ENCODE measurements at regions not wholly inside any gene's neighbourhood (a gene's known extent, or its start where the extent isn't known, plus 50 kb on each side); places are given as distances from the start of the nearest gene placed in this dataset.
"Not testable (repeated sequence)": the region's sequence is repeated elsewhere in the genome, so short reads cannot be mapped to it uniquely, and the experiment has no call there.

DNA sequence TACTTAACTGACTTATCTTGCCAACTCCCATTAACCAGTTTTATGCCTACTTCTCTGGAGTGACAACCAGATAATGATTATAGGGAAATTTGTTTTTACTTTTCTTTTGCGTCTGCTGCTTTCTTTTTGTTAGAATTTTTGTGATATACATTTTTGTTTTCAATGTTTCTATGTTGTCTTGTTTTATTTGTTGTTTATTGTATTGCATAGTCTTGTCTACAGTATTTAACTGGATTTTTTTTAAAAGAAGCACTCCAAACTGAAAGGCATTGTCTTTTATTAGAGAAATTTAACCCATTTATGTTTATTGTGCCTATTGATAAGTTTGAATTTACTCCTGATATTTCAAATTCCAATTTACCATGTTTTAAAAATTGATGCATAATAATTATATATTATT is 264.9 kb downstream of the NPIPA7 start:
- no CpG with 5 or more reads among the region's 1 CpG for WGBS, 2 experiments (ENCODE audit: extremely low coverage in 2 of 2, insufficient read length in 1 of 2)
- dilution Hi-C loops (cut with HindIII; ENCODE audit: low sequenced_read_pairs, unreplicated experiment); H4K5ac ChIP-seq (ENCODE audit: low read depth, low read length); H2BK120ac ChIP-seq (ENCODE audit: low read depth, low read length); H3K36me3 ChIP-seq (ENCODE audit: control insufficient read depth, insufficient read depth, low read length); H3K79me1 ChIP-seq (ENCODE audit: low read depth in 1 of 2, low read length in 2 of 2); intact Hi-C loops (cut with micrococcal nuclease); H3K14ac ChIP-seq (replicated peaks; ENCODE audit: low read depth, low read length); H2BK20ac ChIP-seq (ENCODE audit: low read depth, low read length); ATAC-seq (ENCODE audit: low read depth); H3K27me3 ChIP-seq (ENCODE audit: control insufficient read depth, insufficient read depth, low read length); H2BK15ac ChIP-seq (ENCODE audit: low read depth, low read length); H2AK9ac ChIP-seq (replicated peaks; ENCODE audit: low read depth, low read length, poor library complexity); BruUV-seq (replicated peaks); DNase-seq; H4K8ac ChIP-seq (ENCODE audit: low read depth in 2 of 2, low read length in 2 of 2); H3K18ac ChIP-seq (ENCODE audit: low read depth, low read length); H3K56ac ChIP-seq (ENCODE audit: extremely low read depth, insufficient read depth, low read length); H4K20me1 ChIP-seq (ENCODE audit: insufficient read depth, low read length); H2BK5ac ChIP-seq (ENCODE audit: low read depth, low read length, poor library complexity, severe bottlenecking); H2AK5ac ChIP-seq (ENCODE audit: low read depth, low read length); H3K9me1 ChIP-seq (ENCODE audit: insufficient read depth, low read length); H3K4ac ChIP-seq (ENCODE audit: low read depth, low read length); H3K9ac ChIP-seq (ENCODE audit: low read depth, low read length); H3K4me2 ChIP-seq (ENCODE audit: low read depth, low read length); CTCF ChIA-PET; H3K4me3 ChIP-seq (ENCODE audit: insufficient read depth, low read depth, low read length); in situ Hi-C loops (cut with MboI; ENCODE audit: low sequenced_read_pairs); H3K4me1 ChIP-seq (ENCODE audit: control insufficient read depth, insufficient read depth, low read length); H2AFZ ChIP-seq (replicated peaks; ENCODE audit: low read length, poor library complexity); H3K23ac ChIP-seq (ENCODE audit: low read depth, low read length); H3K9me3 ChIP-seq (ENCODE audit: control insufficient read depth, insufficient read depth, low read length); H4K91ac ChIP-seq (ENCODE audit: insufficient read depth, low read depth, low read length); POLR2A ChIA-PET (ENCODE audit: unreplicated experiment); H3K27ac ChIP-seq (ENCODE audit: insufficient read depth, low read length): not testable (repeated sequence)

DNA sequence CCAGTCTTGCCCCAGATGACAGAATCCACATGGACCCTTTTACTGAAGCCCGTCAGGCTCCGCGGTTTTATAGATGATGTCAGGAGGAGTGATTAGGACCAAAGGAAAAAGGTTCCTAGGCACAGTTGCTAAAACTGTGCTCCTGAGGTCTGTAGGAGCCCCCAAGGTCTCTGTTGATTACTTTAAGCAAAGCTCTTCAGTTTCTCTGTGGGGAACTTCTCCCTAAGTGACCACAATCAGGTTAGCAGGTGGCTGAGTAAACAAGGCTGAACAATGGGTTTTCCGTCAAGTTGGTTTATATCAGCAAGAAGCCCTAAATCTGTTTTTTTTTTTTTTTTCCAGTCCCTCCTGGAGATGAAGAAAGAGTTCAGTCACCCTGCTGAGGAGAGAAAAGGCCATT is 269.1 kb downstream of the NPIPA7 start:
- H2BK15ac ChIP-seq (ENCODE audit: low read depth, low read length); dilution Hi-C loops (cut with HindIII; ENCODE audit: low sequenced_read_pairs, unreplicated experiment): not testable (repeated sequence)

More for the DNA sequence above, 269.1 kb downstream of the NPIPA7 start:
- H4K5ac ChIP-seq (ENCODE audit: low read depth, low read length); H3K14ac ChIP-seq (replicated peaks; ENCODE audit: low read depth, low read length); H2AK9ac ChIP-seq (replicated peaks; ENCODE audit: low read depth, low read length, poor library complexity); H3K79me1 ChIP-seq (ENCODE audit: low read depth in 1 of 2, low read length in 2 of 2); H3K9ac ChIP-seq (ENCODE audit: low read depth, low read length); CTCF ChIA-PET; H3K4me1 ChIP-seq (ENCODE audit: control insufficient read depth, insufficient read depth, low read length); H4K91ac ChIP-seq (ENCODE audit: insufficient read depth, low read depth, low read length); H2AFZ ChIP-seq (replicated peaks; ENCODE audit: low read length, poor library complexity); H3K9me1 ChIP-seq (ENCODE audit: insufficient read depth, low read length); H2AK5ac ChIP-seq (ENCODE audit: low read depth, low read length); H2BK20ac ChIP-seq (ENCODE audit: low read depth, low read length); ATAC-seq (ENCODE audit: low read depth); H2BK120ac ChIP-seq (ENCODE audit: low read depth, low read length); H4K8ac ChIP-seq (ENCODE audit: low read depth in 2 of 2, low read length in 2 of 2); in situ Hi-C loops (cut with MboI; ENCODE audit: low sequenced_read_pairs); DNase-seq; H3K18ac ChIP-seq (ENCODE audit: low read depth, low read length); H3K4me2 ChIP-seq (ENCODE audit: low read depth, low read length); H3K27me3 ChIP-seq (ENCODE audit: control insufficient read depth, insufficient read depth, low read length); BruUV-seq (replicated peaks); H3K4me3 ChIP-seq (ENCODE audit: insufficient read depth, low read depth, low read length); H3K36me3 ChIP-seq (ENCODE audit: control insufficient read depth, insufficient read depth, low read length); H4K20me1 ChIP-seq (ENCODE audit: insufficient read depth, low read length); H3K4ac ChIP-seq (ENCODE audit: low read depth, low read length); H3K23ac ChIP-seq (ENCODE audit: low read depth, low read length); H2BK5ac ChIP-seq (ENCODE audit: low read depth, low read length, poor library complexity, severe bottlenecking); H3K9me3 ChIP-seq (ENCODE audit: control insufficient read depth, insufficient read depth, low read length); H3K27ac ChIP-seq (ENCODE audit: insufficient read depth, low read length); H3K56ac ChIP-seq (ENCODE audit: extremely low read depth, insufficient read depth, low read length); intact Hi-C loops (cut with micrococcal nuclease); POLR2A ChIA-PET (ENCODE audit: unreplicated experiment): not testable (repeated sequence)
- WGBS, 2 experiments (ENCODE audit: extremely low coverage in 2 of 2, insufficient read length in 1 of 2) = no CpG with 5 or more reads among the region's 4 CpGs
